DMS53 treated with DMSO at 0.1 percent for 48 hours (cell line): ENCODE measurements at regions not wholly inside any gene's neighbourhood (a gene's known extent, or its start where the extent isn't known, plus 50 kb on each side); places are given as distances from the start of the nearest gene placed in this dataset.

Experiments used
- DNase-seq: peaks from one replicate; lab custom pipeline; 2025; ENCODE audit not compliant: unreplicated experiment; lab: John Stamatoyannopoulos, UW

GRCh38 chr2:226531061-226531810 lies 268.4 kb downstream of the IRS1 start:
- DNase-seq: no peak

- DNase-seq: no peak
Observed at GRCh38 chr2:226529556-226529955, 270.1 kb downstream of the IRS1 start.

GRCh38 chr2:226526716-226527115 lies 272.9 kb downstream of the IRS1 start:
- no peak for DNase-seq

GRCh38 chr2:226524381-226524843 lies 275.2 kb downstream of the IRS1 start:
- no peak for DNase-seq

GRCh38 chr2:226520723-226521122 lies 278.9 kb downstream of the IRS1 start:
- DNase-seq: no peak

- DNase-seq: no peak
Observed at GRCh38 chr2:226515344-226516055, 284.1 kb downstream of the IRS1 start.

GRCh38 chr2:226514895-226515294 lies 284.7 kb downstream of the IRS1 start:
- no peak for DNase-seq

- no peak for DNase-seq
Observed at GRCh38 chr2:226511311-226511710, 288.3 kb downstream of the IRS1 start.

- no peak for DNase-seq
Observed at GRCh38 chr2:226508683-226509082, 290.9 kb downstream of the IRS1 start.

- no peak for DNase-seq
Observed at GRCh38 chr2:226508005-226508404, 291.6 kb downstream of the IRS1 start.

- no peak for DNase-seq
Observed at GRCh38 chr2:226497146-226497909, 302.3 kb downstream of the IRS1 start.

GRCh38 chr2:226496273-226496550 lies 303.4 kb downstream of the IRS1 start:
- DNase-seq: no peak

- no peak for DNase-seq
Observed at GRCh38 chr2:226495466-226496272, 304.0 kb downstream of the IRS1 start.

GRCh38 chr2:226491112-226491511 lies 308.5 kb downstream of the IRS1 start:
- no peak for DNase-seq

GRCh38 chr2:226489775-226490541 lies 309.7 kb downstream of the IRS1 start:
- DNase-seq: no peak

- DNase-seq: no peak
Observed at GRCh38 chr2:226488034-226488433, 311.6 kb downstream of the IRS1 start.

- DNase-seq: no peak
Observed at GRCh38 chr2:226487573-226487972, 312.0 kb downstream of the IRS1 start.

- no peak for DNase-seq
Observed at GRCh38 chr2:226483745-226484619, 315.6 kb downstream of the IRS1 start.

- no peak for DNase-seq
Observed at GRCh38 chr2:226483143-226483542, 316.5 kb downstream of the IRS1 start.
